ENCODE measurements at regions not wholly inside any gene's neighbourhood (a gene's known extent, or its start where the extent isn't known, plus 50 kb on each side); places are given as distances from the start of the nearest gene placed in this dataset.
"Not testable (repeated sequence)": the region's sequence is repeated elsewhere in the genome, so short reads cannot be mapped to it uniquely, and the experiment has no call there.

DNA sequence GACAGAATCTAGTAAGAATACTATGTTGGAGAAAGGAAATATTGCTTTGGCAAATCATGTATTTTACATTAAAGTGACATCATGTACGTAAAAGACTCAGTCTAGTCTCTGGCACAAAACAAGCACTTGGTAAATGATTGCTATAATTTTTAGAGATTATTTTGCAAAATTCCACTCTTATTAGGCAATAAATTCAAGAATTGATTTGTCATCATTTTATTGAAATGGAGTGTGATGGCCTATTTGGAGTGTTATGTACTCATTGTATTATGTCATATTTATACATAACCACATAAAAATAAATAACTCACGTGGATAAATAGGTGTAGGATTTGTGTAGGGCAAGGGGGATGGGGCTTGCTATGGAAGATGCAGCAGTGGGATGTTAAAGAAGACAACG is 70.0 kb upstream of the FYN start:
- Histone ChIP-seq H3K27me3 (peaks cover 0 to 8% (median 0%) of the 10 kb centered on the region in 4 donors), H3K4me3 (no peak overlapping the region), H3K4me1 (no peaks in the 10 kb centered on the region), H3K9me3 (no peaks in the 10 kb centered on the region), H3K27ac (no peak overlapping the region), H3K36me3 (no peaks in the 10 kb centered on the region)
- WGBS, 2 donors: 79 to 80% methylated on average over 3 of the region's 3 CpGs
- intact Hi-C loops (cut with DNase I): no loop called here
- TF ChIP-seq POLR2A (IDR thresholded peaks at IDR 0.05) (no peak), CTCF (IDR thresholded peaks at IDR 0.05) (no peak)
- no peak for DNase-seq

- Histone ChIP-seq H3K9me3 (no peaks in the 10 kb centered on the region), H3K4me3 (no peak overlapping the region), H3K27ac (no peak overlapping the region), H3K4me1 (no peaks in the 10 kb centered on the region), H3K36me3 (no peaks in the 10 kb centered on the region), H3K27me3 (peaks cover 0 to 8% (median 0%) of the 10 kb centered on the region in 4 donors)
- no peak for TF ChIP-seq CTCF (IDR thresholded peaks at IDR 0.05)
- TF ChIP-seq POLR2A (IDR thresholded peaks at IDR 0.05): no peak
- intact Hi-C loops (cut with DNase I): no loop called here
- 84 to 88% methylated on average over 3 of the region's 3 CpGs for WGBS, 2 donors
- DNase-seq: no peak
Measured at GRCh38 chr6:111943726-111944125, 70.5 kb upstream of the FYN start.

GRCh38 chr6:111944541-111944940 is 71.3 kb upstream of the FYN start:
- TF ChIP-seq POLR2A (IDR thresholded peaks at IDR 0.05) (no peak), CTCF (IDR thresholded peaks at IDR 0.05) (no peak)
- intact Hi-C loops (cut with DNase I): no loop called here
- Histone ChIP-seq H3K4me1 (no peaks in the 10 kb centered on the region), H3K27me3 (peaks cover 0 to 8% (median 0%) of the 10 kb centered on the region in 4 donors), H3K36me3 (no peaks in the 10 kb centered on the region), H3K27ac (no peak overlapping the region), H3K4me3 (no peak overlapping the region), H3K9me3 (no peaks in the 10 kb centered on the region)
- no peak for DNase-seq
- 75 to 89% methylated on average over 2 of the region's 2 CpGs for WGBS, 2 donors

DNA sequence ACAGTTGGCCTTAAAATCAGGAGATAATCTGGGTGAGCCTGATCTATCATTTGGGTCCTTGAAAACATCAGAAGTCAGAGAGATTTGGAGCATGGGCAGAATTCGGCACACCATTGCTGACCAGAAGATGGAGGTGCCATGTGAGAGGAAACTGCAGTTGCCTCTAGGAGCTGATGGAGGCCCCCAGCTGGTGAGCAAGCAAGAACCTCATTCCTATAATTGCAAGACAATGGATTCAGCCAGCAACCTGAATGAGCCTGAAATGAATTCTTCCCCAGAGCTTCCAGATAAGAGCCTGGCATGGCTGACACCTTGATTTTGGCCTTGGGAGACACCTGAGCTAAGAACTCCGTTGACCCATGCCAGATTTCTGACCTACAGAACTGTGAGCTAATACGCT is 76.3 kb upstream of the FYN start:
- Histone ChIP-seq H3K36me3 (no peaks in the 10 kb centered on the region), H3K9me3 (no peaks in the 10 kb centered on the region), H3K27ac (no peak overlapping the region), H3K27me3 (no peaks in the 10 kb centered on the region), H3K4me1 (peaks cover 0 to 4% (median 0%) of the 10 kb centered on the region in 3 donors), H3K4me3 (no peak overlapping the region)
- DNase-seq: no peak
- 83 to 84% methylated on average over 3 of the region's 3 CpGs for WGBS, 2 donors
- intact Hi-C loops (cut with DNase I): no loop called here
- TF ChIP-seq POLR2A (IDR thresholded peaks at IDR 0.05): no peak
- no peak for TF ChIP-seq CTCF (IDR thresholded peaks at IDR 0.05)

GRCh38 chr6:111949984-111950383 is 76.7 kb upstream of the FYN start:
- H3K27me3 ChIP-seq; H3K4me1 ChIP-seq; H3K36me3 ChIP-seq; H3K9me3 ChIP-seq; intact Hi-C loops (cut with DNase I); H3K27ac ChIP-seq; DNase-seq; H3K4me3 ChIP-seq: not testable (repeated sequence)
- WGBS, 2 donors: 80 to 82% methylated on average over 3 of the region's 3 CpGs
